NAMALWA (cell line): ENCODE measurements at regions not wholly inside any gene's neighbourhood (a gene's known extent, or its start where the extent isn't known, plus 50 kb on each side); places are given as distances from the start of the nearest gene placed in this dataset.
A peak's percentile ranks its signal among the peaks of the same experiment; 100 is the strongest.

Experiments
- DNase-seq: peaks from one replicate; pipeline ENCODE4 v3.0.0-alpha.2; 2015; ENCODE audit warnings: low spot score

DNA sequence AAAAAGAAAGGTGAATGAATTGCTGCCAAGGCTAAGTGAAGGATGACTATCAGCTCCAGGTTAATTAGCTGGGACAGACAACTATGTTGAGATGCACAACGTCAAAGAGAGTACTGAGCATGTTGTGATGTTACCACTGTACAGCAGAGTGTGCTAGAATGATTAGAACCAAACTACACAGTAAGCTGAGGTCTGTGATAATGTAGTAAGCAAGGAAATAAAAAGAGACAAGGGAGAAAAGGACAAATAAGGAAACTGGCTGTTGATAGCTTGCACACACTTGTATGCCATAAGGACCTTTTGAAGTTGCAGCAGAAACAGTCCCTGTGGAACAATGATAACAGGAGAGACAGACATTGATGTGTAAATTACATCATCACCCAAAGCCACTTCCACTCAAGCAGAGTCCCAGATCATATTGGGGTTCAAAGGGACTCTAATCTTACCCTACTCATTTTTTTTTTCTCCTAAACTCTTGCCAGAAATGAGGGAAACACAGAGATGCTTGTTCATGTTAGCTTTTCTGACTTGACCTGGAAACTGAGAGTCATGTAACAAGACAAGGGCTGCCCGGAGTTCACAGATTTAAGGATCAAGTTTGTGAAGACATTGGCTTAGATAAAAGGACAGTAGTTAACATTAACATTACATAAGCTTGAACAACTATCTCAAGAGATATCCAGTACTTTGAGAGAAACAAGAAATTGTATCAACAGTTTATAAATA, 189.9 kb downstream of the CENPW start:
- DNase-seq = no peak

DNA sequence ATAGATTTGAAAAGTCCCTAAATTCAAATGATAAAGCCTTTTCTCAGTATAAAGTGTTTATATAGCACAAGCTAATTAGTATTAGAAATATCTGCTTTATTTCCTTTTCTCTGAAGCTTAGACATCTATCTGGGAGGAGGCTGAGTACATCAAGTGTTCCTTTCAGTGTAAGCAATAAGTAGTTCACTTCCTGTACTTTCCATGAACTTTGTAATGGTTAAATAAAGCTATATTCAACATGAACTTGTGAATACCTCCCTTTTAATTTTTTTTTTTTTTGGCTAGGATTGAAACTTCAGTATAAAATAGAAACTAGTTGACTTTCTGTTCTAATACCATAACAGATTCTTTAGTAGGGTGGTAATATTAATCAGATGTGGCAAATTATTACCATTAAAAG, 190.9 kb downstream of the CENPW start:
- DNase-seq = no peak

DNA sequence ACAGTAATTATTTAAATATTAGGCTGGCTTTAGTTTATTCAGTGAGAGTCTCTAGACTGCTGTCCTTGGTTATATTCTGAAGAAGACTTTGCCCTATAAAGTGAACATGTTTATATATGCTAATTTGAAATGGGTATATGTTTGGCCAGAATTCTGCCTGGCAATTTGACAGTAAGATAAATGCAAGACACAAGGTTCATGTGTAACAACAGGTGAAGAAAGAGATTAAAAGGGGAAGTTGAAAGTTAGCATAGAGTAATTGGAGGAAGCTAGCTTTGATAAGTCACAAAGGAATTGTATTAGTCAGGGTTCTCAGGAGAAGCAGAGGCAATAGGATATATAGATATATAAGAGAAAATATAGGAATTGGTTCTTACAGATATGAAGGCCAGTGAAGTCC, 191.4 kb downstream of the CENPW start:
- no peak for DNase-seq

DNA sequence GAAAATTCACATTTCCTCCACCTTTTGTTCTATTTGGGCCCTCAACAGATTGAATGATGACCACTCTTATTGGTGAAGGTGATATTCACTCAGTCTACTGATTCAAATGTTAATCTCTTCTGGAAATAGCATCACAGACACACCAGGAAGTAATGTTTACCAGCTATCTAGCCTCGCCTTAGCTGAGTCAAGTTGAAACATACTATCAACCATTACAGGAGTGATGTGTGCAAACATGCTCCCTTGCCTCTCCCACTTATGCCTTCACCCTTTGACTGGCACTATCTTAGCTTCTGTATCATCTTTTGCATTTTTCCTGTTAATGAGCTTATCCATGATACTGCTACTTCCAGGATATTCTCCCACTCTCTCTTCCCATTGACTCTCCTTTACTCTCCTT, 191.9 kb downstream of the CENPW start:
- no peak for DNase-seq

DNA sequence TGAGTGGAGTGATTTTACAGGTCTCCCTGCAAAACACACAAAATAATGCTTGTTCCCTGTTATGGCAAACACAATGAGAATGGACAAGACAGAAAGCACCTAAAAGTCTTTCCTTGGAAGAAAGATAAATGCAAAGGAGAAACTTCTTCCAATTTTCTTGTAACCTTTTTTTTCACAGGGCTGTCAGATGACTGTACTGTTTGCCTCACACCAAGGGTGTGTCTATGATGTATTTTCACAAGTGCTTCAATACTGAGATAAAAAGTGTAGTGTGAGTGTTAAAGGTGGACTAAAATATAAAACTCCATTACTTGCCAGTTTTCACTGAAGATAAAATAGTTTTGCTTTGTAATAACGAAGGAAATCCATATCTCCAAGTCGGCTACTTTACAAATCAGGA, 194.5 kb downstream of the CENPW start:
- no peak for DNase-seq

DNA sequence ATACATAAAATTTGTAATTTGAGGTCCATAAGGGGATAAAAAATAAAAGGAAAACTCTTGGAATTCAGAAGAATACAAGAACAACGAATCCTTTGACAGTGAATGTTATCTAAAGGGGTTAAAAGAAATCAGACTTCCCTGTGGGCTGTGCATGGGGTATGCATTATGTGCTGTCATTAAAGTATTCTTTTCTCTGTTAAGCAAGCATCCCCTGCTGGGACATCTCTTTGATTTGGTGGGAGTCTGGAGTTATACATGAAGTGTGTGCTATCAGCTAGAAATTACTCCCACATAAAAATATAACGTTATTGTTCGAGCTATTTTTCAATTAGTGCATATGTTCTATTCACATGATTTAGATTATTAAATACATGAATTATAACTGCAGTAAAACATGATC, 195.2 kb downstream of the CENPW start:
- DNase-seq = no peak

DNA sequence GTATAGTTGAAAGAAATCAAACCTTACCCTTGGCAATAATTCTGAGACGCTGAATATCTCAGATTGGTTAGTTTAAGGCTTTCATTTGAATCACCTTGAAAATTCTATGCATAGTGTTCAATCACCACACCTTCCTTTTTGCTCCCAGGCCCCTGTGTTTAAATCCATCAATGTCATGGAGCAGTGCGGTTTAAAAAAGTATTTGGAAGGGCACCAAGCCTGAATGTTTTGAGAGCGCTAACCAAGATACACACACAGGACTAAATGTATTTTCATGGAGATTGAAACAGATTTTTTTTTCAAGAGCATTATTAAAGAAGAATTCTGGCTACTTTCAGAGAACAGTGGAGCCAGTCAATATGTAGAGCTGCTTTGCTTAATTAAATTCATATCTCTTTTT, 195.7 kb downstream of the CENPW start:
- no peak for DNase-seq

DNA sequence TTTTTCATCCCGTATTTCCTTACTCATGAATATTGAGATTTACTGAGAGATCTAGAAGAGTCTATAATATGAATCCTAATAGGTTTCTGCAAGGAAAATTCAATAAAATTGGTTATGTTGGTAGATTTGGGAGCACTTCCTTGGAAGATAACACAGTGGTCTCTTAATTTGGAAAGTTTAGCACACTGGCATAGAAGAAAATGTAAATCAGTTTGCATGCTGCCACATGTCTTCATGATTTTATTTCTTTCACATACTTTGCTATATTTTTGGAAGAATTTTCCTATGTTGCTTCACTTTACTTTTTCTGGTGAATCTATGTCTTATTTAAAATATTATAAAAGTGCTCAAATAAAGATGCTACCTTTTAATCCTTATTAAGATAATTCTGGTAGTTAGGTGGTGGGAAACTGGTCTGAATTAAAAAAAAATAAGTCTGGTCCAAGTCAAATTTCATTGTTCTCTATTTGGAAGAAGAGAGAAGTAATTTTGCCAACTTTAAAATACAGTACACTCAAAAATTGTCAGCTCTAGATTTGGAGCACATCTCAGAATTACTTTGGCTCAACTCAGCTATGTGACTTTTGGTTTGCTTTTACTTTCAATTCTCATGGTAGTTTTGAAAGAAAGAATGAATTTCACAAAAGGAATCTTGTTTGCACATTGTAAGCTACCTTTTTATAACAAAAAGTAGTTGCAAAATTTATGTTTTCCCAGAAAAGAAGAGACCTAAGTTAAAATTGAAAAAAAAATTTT, 197.3 kb downstream of the CENPW start:
- no peak for DNase-seq

DNA sequence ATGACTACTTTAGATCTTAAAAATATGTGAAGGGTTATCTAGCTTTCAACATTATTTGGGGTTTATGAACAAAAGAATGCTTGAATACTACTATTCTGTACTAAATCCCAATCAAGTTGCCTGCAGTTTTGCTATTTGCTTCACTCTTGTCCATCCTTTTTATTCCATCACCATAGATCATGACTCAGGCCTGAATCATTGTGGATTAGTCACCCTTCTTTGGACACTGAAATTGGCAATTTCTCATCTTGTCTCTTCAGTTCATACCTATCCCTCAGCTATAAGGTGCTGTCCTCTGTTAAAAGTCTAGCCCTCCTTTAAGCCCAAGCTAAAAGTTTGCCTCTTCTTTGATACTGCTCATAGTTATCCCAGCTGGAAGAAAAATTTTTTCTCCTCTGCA, 199.1 kb downstream of the CENPW start:
- no peak for DNase-seq

DNA sequence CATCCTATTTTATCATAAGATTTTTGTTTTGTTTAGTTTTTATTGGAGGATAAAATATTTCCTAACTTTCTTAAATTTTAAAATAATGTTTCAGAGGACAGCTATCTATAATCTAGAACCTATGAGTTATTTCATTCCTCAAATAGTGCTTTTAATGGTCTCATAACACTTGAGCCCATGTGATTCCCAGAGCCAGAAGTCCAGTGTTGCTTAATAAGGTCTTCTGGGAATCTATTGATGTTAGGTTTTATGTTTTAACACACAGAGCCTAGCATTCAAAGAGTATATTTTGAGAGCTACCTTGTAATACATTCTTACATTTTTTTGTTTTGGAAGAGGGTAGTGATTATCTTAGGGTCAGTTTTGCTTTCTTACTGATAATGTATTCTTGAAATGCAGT, 200.2 kb downstream of the CENPW start:
- DNase-seq = no peak

DNA sequence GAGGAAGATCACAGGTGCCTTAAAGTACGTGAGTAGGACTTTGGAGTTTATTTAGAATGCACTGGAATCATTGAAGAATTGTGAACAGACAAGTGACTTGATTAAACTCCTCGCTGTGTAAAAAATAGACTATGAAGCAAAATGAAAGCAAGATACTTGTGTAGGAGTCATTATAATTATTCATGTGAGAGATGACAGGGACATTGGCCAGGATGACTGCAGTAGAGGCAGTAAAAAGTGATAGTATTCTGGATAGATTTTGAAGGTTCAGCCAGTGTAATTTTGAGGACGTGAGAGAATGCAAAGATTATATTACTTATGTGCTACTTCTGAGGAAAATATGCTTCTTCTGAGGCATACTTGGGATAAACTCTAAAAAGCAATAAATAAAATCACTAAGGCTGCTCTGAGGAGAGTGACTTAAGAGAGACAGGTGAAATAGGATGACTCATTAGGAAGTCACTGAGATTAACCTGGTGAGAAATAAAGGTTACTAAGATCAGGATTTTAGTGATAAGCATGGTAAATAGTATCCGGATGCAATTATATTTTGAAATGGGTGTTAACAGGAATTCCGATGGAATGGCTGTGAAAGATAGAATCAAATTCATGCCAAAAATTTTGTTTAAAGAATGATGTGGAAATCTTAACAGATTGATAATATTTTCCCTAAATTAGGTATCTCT, 202.0 kb downstream of the CENPW start:
- no peak for DNase-seq

DNA sequence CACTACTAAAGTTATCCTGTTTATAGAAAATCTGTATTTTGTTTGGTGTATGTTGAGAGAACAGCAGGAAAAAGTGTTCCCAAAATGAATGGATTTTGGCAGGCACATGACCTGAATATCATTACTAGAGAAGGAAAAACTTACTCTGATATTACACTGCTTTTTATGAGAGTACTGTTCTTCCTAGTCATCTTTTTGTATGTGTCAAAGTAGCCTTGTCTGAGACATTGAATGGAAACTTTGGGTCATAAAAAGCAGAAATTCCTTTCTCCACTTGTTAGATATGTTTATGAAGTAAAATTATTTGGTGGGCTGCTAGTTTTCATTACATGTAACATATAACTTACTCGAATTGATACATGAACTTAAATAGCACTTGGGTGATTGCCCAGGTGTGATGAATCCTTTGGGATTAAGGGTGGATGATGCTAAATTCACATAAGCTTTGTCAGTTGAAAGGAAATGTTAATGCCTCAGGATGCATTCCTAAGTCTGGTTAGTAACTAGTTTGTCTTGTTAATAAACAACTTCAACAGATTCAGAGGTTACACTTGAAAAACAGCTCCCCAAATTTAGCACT, 206.7 kb downstream of the CENPW start:
- no peak for DNase-seq

DNA sequence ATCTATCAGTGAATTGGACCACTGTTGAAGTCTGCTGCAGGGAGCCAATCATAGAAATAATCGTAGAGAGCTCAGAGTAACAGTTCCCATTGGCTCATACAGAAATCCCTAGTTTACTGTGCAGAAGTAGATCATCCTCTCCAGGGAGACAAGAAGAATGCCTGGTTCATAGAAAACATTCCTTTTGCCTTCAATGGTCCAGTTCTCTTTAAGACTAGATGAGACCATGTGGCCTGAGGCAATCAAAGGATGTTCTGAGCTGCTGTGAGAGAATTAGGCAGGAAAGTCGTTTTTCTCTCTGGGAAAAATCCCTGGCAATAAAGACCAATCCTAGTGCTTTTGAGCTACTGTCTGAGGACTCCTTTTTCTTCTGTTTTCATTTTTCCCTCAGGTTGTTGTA, 208.4 kb downstream of the CENPW start:
- no peak for DNase-seq

DNA sequence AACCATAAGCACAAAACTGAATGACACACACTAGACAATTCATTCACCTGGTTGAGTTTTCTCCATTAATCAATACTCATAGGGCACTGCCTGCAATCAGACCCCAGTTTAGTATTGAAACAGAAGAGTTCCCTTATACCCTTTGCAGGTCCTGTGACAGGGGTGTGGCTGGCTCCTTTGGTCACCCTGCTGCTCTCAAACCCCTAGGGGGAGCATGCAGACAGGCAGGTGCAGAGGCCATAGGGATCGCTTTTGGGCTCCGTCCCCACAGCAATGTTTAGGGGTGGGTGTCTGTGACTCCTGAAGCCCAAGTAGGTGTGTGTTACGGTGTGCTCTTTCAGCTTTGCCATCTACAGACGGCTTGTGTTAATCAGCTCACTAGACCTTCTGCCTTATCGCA, 210.4 kb downstream of the CENPW start:
- peak; percentile 11 for DNase-seq

DNA sequence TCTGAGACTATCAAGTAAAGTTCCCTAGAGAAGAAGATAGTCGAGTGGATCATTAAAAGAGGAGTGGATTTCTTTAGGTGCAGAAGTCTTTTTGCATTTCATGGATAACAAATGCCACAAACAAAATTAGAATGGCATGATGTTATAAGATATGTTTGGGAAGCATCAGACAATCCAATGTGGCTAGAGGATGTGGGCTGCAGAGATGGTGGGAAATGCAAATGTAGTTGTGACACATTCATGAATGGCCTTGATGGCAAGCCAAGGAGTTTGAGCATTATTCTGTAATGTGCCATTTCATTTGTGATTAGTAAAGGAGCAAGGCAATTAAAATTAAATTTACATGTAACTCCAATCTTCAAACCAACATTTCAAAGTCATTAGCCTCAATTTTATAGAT, 211.9 kb downstream of the CENPW start:
- no peak for DNase-seq

DNA sequence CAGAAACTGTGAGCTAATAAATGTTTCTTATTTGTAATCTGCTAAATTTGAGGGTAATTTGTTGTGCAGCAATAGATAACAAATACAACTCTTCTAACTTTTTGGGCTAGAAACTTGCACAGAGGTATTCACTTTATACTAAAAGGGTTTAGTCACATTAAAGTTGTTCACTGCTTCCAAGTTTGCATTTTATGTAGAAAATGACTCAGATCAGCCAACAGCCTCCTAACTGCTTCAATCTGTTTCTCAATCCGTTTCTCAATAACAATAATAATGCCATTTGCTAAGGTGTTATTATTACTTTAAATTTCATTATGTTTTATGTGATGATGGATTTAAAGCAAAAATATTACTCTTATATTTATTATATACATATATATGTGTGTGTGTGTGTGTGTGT, 213.9 kb downstream of the CENPW start:
- DNase-seq = no peak

DNA sequence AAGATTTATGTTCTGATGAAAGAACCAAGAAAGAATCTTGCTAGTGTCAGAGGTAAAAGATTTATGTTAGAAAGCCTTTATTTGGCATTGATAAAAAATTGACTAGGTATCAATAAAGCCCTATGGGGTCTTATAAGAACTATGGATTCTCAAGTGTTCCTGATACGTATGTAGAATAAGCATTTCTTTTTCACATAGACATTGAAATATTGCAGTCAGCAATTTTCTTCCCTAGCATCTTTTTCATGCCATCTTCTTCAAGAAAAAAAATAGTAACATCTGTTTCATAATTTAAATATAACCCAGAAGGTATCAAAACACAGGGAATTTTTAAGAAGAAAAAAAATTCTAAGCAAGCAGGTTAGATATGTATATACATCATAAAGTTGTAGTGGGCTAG, 230.6 kb downstream of the CENPW start:
- DNase-seq = no peak

DNA sequence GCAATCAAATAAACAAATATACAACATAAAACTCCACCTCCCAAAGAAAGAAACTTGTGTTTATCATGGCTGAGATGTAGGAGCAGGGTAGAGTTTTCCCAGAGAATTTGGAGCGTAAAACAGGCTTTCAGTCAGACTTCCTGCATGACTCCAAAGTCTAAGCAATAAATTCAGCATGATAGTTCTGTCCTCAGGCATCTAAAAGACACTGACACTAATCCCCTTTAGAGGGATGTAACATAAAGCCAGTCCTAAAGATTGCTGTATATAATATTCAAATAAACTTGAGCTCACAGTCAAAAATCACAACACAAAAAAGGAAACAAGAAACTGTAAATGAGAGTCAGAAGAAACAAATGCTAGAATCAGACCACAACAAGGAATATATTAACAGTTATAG, 234.4 kb downstream of the CENPW start:
- no peak for DNase-seq

DNA sequence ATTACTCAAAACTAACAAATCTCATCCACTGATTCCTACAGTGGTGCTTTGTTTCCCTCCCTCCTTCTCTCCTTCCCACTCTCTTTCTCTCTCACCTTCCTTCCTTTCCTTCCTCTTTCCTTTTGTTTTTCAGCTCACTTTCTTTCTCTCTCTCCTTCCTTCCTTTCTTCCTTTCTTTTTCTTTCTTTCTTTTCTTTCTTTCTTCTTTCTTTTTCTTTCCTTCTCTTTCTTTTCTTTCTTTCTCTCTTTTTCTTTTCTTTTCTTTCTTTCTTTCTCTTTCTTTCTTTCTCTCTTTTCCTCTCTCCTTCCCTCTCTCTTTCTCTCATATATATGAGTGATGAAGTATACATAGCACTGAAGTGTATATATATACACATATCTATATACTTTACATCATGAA, 241.4 kb downstream of the CENPW start:
- no peak for DNase-seq

DNA sequence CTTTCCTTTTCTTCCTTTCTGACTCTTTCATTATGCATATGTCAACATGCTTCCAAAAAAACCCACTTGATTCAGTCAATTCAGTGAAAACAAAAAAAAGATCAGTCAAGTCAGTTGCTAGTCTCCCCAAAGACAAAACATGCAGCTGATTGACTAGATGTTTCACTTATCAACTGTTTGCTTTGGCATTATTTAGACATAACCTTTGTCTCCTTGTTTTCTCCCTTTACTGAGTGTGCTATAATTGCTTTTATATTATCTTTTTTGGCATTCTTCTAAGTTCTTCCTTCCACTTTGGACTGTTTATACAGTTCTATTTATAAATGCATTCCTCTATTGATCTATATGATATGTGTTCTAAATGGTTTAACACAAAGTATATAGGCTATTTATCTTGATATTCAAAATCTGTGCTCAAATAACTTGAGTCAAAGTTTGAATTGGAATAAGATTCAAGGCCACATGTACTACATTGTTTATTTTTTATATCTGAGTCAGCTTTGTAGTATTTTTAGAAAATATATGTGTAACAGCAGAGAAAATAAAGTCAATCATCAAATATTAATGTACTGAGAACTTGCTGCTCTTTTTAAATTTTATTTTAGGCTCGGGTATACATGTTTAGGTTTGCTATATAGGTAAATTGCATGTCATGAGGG, 260.5 kb downstream of the CENPW start:
- no peak for DNase-seq

DNA sequence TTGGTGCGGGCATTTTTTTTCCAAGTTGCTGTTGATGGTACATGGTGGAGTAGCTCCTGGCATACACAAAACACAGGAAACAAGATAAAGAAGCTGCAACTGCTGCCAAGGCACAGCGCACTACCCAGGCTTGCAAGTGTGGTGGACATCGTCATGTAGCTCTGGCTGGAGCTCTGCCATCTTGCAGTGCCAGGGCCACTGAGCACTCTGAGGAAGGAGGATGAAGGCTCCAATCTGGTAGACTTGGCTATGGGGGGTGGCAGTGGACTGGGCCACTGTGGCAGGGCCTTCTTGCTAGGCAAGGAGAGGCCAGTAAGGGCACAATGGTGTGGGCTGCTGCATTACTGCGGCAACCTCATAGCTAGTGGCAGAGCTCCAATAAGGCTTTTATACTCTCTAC, 263.5 kb downstream of the CENPW start:
- DNase-seq = no peak

DNA sequence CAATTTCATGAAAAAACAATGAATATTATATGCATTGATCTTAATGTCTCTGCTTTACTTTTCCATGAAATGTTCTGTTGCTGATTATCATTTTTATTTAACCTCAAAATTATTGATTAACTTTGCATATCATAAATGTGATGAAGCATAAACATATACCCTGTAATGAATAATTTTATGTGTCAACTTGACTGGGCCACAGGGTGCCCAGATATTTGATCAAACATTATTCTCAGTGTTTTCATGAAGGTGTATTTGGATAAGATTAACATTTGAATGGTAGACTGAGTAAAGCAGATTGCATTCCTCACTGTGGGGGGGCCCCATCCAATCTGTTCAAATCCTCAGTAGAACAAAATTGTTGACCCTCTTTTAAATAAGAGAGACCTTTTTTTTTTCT, 265.2 kb downstream of the CENPW start:
- DNase-seq = no peak
